Liver (tissue), 8 donors: ENCODE measurements at regions not wholly inside any gene's neighbourhood (a gene's known extent, or its start where the extent isn't known, plus 50 kb on each side); places are given as distances from the start of the nearest gene placed in this dataset.

ENCODE experiments used
- DNase-seq: peaks from one replicate; pipeline ENCODE4 v3.0.0-alpha.2; 2017; ENCODE audit warnings: low spot score
- H3K27ac ChIP-seq, 2 donors: one replicate each; pipeline ENCODE4 v1.7.0; 2013; ENCODE audit warnings: inconsistent platforms in 2 of 2, low read length in 2 of 2, control low read depth in 1 of 2, low read depth in 1 of 2, mild to moderate bottlenecking in 1 of 2
- H3K27me3 ChIP-seq, 4 donors: one replicate each; pipeline versions ENCODE4 v1.6.1 to v1.7.0; 2013; ENCODE audit warnings: low read length in 3 of 4, inconsistent platforms in 1 of 4, mild to moderate bottlenecking in 1 of 4, moderate library complexity in 1 of 4; ENCODE audit not compliant: control insufficient read depth in 4 of 4, insufficient read depth in 4 of 4
- H3K36me3 ChIP-seq, 4 donors: one replicate each; pipeline versions ENCODE4 v1.6.1 to v1.7.0; 2013; ENCODE audit warnings: low read length in 3 of 4, mild to moderate bottlenecking in 3 of 4, low read depth in 1 of 4, moderate library complexity in 1 of 4; ENCODE audit not compliant: control insufficient read depth in 4 of 4, insufficient read depth in 3 of 4
- H3K4me1 ChIP-seq, 4 donors: one replicate each; pipeline versions ENCODE4 v1.6.1 to v1.7.0; 2013; ENCODE audit warnings: low read length in 3 of 4, mild to moderate bottlenecking in 3 of 4, moderate library complexity in 1 of 4; ENCODE audit not compliant: control insufficient read depth in 4 of 4, insufficient read depth in 4 of 4
- H3K4me3 ChIP-seq, 3 donors: one replicate each; pipeline versions ENCODE4 v1.6.1 to v1.7.0; 2013; ENCODE audit warnings: low read length in 3 of 3, control low read depth in 1 of 3, low read depth in 1 of 3, mild to moderate bottlenecking in 1 of 3
- H3K9ac ChIP-seq, 2 donors: one replicate each; pipeline ENCODE4 v1.7.0; 2013; ENCODE audit warnings: low read length in 2 of 2, mild to moderate bottlenecking in 2 of 2, moderate library complexity in 2 of 2, control low read depth in 1 of 2, low read depth in 1 of 2
- H3K9me3 ChIP-seq, 4 donors: one replicate each; pipeline versions ENCODE4 v1.6.1 to v1.7.0; 2013; ENCODE audit warnings: low read length in 3 of 4; ENCODE audit not compliant: control insufficient read depth in 4 of 4
- ATF3 ChIP-seq: IDR thresholded peaks from 2 replicates; pipeline ENCODE4 v1.6.1; 2016; ENCODE audit warnings: antibody characterized with exemption
- CTCF ChIP-seq: fragments of 150-350 bp; IDR thresholded peaks from 2 replicates; pipeline ENCODE4 v1.5.1; 2017; ENCODE audit warnings: improper control_type of control experiment, low read depth, low read length; ENCODE audit not compliant: missing input control
- EGR1 ChIP-seq, 2 donors: IDR thresholded peaks; 2 replicates each; pipeline ENCODE4 v1.6.1; 2016 to 2018; ENCODE audit warnings: antibody characterized with exemption in 2 of 2, low read depth in 2 of 2
- FOXA1 ChIP-seq: IDR thresholded peaks from 2 replicates; pipeline ENCODE4 v1.6.1; 2016; ENCODE audit warnings: antibody characterized with exemption
- FOXA2 ChIP-seq: IDR thresholded peaks from 2 replicates; pipeline ENCODE4 v1.6.1; 2016; ENCODE audit warnings: antibody characterized with exemption
- GABPA ChIP-seq, 2 donors: IDR thresholded peaks in 1 of 2; conservative IDR thresholded peaks in 1 of 2; 2 replicates each; pipeline ENCODE4 v1.6.1; 2016; ENCODE audit warnings: antibody characterized with exemption in 2 of 2, mild to moderate bottlenecking in 1 of 2, moderate library complexity in 1 of 2
- HNF4A ChIP-seq, 2 donors: conservative IDR thresholded peaks; 2 replicates each; pipeline ENCODE4 v1.6.1; 2016; ENCODE audit warnings: antibody characterized with exemption in 2 of 2, mild to moderate bottlenecking in 2 of 2
- HNF4G ChIP-seq: IDR thresholded peaks from 2 replicates; pipeline ENCODE4 v1.6.1; 2016; ENCODE audit warnings: antibody characterized with exemption
- JUND ChIP-seq, 2 donors: IDR thresholded peaks; 2 replicates each; pipeline ENCODE4 v1.6.1; 2016; ENCODE audit warnings: antibody characterized with exemption in 2 of 2
- MAX ChIP-seq: IDR thresholded peaks from 2 replicates; pipeline ENCODE4 v1.6.1; 2016; ENCODE audit warnings: antibody characterized with exemption
- NR2F2 ChIP-seq: IDR thresholded peaks from 2 replicates; pipeline ENCODE4 v1.6.1; 2016; ENCODE audit warnings: antibody characterized with exemption
- RAD21 ChIP-seq, 2 donors: IDR thresholded peaks; 2 replicates each; pipeline ENCODE4 v1.6.1; 2016; ENCODE audit warnings: antibody characterized with exemption in 2 of 2, mild to moderate bottlenecking in 2 of 2
- REST ChIP-seq: IDR thresholded peaks from 2 replicates; pipeline ENCODE4 v1.6.1; 2016; ENCODE audit warnings: antibody characterized with exemption, mild to moderate bottlenecking
- RXRA ChIP-seq, 2 donors: IDR thresholded peaks; 2 replicates each; pipeline ENCODE4 v1.6.1; 2017 to 2018; ENCODE audit warnings: antibody characterized with exemption in 2 of 2, mild to moderate bottlenecking in 1 of 2
- SP1 ChIP-seq: IDR thresholded peaks from 2 replicates; pipeline ENCODE4 v1.6.1; 2018; ENCODE audit warnings: antibody characterized with exemption, mild to moderate bottlenecking
- TAF1 ChIP-seq: conservative IDR thresholded peaks from 2 replicates; pipeline ENCODE4 v1.6.1; 2016; ENCODE audit warnings: antibody characterized with exemption, mild to moderate bottlenecking
- YY1 ChIP-seq: IDR thresholded peaks from 2 replicates; pipeline ENCODE4 v1.6.1; 2016; ENCODE audit warnings: antibody characterized with exemption, mild to moderate bottlenecking
- ZBTB33 ChIP-seq: IDR thresholded peaks from 2 replicates; pipeline ENCODE4 v1.6.1; 2016; ENCODE audit warnings: antibody characterized with exemption
- WGBS: extraction: QIAGEN DNeasy Blood & Tissue Kit; methylation state at CpG from one replicate; pipeline ENCODE4 v1.1.7; 2013; 5-methylcytosine and 5-hydroxymethylcytosine counted together
- donor health status: healthy.
- donor health status: healthy.
- donor health status: healthy.
- donor health status: healthy.
- donor health status: healthy.

GRCh38 chr18:55106466-55106865, 147.2 kb upstream of the CCDC68 start:
- no peak overlapping the region for H3K4me3 ChIP-seq
- H3K9ac ChIP-seq, result no peak overlapping the region
- no peaks in the 10 kb centered on the region for H3K27me3 ChIP-seq
- no peaks in the 10 kb centered on the region for H3K9me3 ChIP-seq
- no peak overlapping the region for H3K27ac ChIP-seq
- 82% methylated on average over 2 of the region's 2 CpGs for WGBS
- peaks cover 0 to 2% (median 0%) of the 10 kb centered on the region in 4 donors for H3K4me1 ChIP-seq
- no peak for DNase-seq
- TF ChIP-seq MAX, result no peak
- no peak for TF ChIP-seq RXRA (IDR thresholded peaks at IDR 0.05)
- no peak for TF ChIP-seq EGR1 (IDR thresholded peaks at IDR 0.05; ENCODE audit: low read depth in 2 of 2)
- TF ChIP-seq HNF4A (conservative IDR thresholded peaks at IDR 0.05), result no peak
- TF ChIP-seq YY1, result no peak
- no peak for TF ChIP-seq TAF1
- no peak for TF ChIP-seq HNF4G
- no peak for TF ChIP-seq REST
- TF ChIP-seq ZBTB33, result no peak
- TF ChIP-seq FOXA2, result no peak
- no peak for TF ChIP-seq SP1
- no peak for TF ChIP-seq ATF3
- H3K36me3 ChIP-seq, result no peaks in the 10 kb centered on the region

- H3K4me1 ChIP-seq, result peaks cover 0 to 2% (median 0%) of the 10 kb centered on the region in 4 donors
- 70% methylated on average over 2 of the region's 2 CpGs for WGBS
- no peaks in the 10 kb centered on the region for H3K9me3 ChIP-seq
- H3K9ac ChIP-seq, result no peak overlapping the region
- H3K36me3 ChIP-seq, result no peaks in the 10 kb centered on the region
- H3K4me3 ChIP-seq, result no peak overlapping the region
- no peaks in the 10 kb centered on the region for H3K27me3 ChIP-seq
- DNase-seq, result no peak
- no peak overlapping the region for H3K27ac ChIP-seq
- TF ChIP-seq ZBTB33 (no peak), FOXA1 (no peak), GABPA (IDR thresholded peaks at IDR 0.05 in 1 of 2, conservative IDR thresholded peaks at IDR 0.05 in 1 of 2) (no peak), FOXA2 (no peak), RAD21 (IDR thresholded peaks at IDR 0.05) (no peak), HNF4A (conservative IDR thresholded peaks at IDR 0.05) (no peak), REST (no peak), EGR1 (IDR thresholded peaks at IDR 0.05; ENCODE audit: low read depth in 2 of 2) (no peak), NR2F2 (no peak), JUND (IDR thresholded peaks at IDR 0.05) (no peak), TAF1 (no peak), ATF3 (no peak), CTCF (no peak), MAX (no peak), HNF4G (no peak)
These were observed 146.6 kb upstream of the CCDC68 start for GRCh38 chr18:55105873-55106272.
